SK-N-SH treated with all-trans-retinoic acid at 6 μM for 48 hours (cell line): ENCODE measurements at regions not wholly inside any gene's neighbourhood (a gene's known extent, or its start where the extent isn't known, plus 50 kb on each side); places are given as distances from the start of the nearest gene placed in this dataset.

Experiments
- PPARA ChIP-seq: fragments of 250-450 bp; sonication (Bioruptor Pico); IDR thresholded peaks from 2 replicates; pipeline ENCODE4 v1.5.0; 2020; ENCODE audit warnings: mild to moderate bottlenecking, borderline replicate concordance
- TCF4 ChIP-seq: fragments of 250-450 bp; sonication (Bioruptor Pico); IDR thresholded peaks from 2 replicates; pipeline ENCODE4 v1.8.0; 2021; ENCODE audit warnings: mild to moderate bottlenecking, moderate library complexity, borderline replicate concordance
- ZFP3 ChIP-seq: fragments of 250-450 bp; sonication (Bioruptor Pico); IDR thresholded peaks from 2 replicates; pipeline ENCODE4 v1.5.0; 2020; ENCODE audit warnings: mild to moderate bottlenecking, moderate library complexity
- ZFP30 ChIP-seq: fragments of 450-650 bp; formaldehyde crosslinking; IDR thresholded peaks from 2 replicates; pipeline ENCODE4 v1.5.0; 2022; ENCODE audit warnings: mild to moderate bottlenecking, moderate library complexity
- ZNF565 ChIP-seq: fragments of 450-650 bp; formaldehyde crosslinking; conservative IDR thresholded peaks from 2 replicates; pipeline ENCODE4 v1.5.0; 2020; ENCODE audit warnings: low read depth, mild to moderate bottlenecking, moderate library complexity
- TF ChIP-seq, protein P1 (sequence below): fragments of 250-450 bp; sonication (Bioruptor Pico); IDR thresholded peaks from 2 replicates; pipeline ENCODE4 v1.8.0; 2021; ENCODE audit warnings: low read depth, mild to moderate bottlenecking, moderate library complexity, borderline replicate concordance
- TF ChIP-seq, protein P2 (sequence below): fragments of 250-450 bp; sonication (Bioruptor Pico); IDR thresholded peaks from 2 replicates; pipeline ENCODE4 v1.5.0; 2020; ENCODE audit warnings: mild to moderate bottlenecking, moderate library complexity

DNA sequence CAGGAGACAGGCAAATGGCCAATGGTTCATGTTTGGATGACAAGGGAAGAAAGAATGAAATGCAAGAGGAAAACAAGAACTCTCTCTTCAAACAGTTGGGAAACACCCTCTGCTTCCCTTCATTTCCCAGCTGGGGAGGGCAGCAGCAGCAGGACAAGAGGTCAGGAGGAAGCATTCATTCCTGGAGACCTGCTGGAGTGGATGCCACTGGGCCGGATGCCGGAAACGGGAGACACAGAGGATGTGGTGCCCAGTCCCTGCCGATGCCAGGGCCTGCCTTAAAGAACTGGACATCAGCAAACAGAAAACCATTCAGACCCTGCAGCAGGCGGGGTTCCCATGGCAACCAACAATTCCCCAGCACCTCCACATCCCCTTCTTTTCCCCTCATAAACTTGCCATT lies 102.3 kb upstream of the ZNF648 start:
- TF ChIP-seq TCF4 (CRISPR knock-in tag) = no peak
- no peak for TF ChIP-seq ZFP30 (CRISPR knock-in tag)
- no peak for TF ChIP-seq PPARA (CRISPR knock-in tag)
- TF ChIP-seq, protein P1, sequence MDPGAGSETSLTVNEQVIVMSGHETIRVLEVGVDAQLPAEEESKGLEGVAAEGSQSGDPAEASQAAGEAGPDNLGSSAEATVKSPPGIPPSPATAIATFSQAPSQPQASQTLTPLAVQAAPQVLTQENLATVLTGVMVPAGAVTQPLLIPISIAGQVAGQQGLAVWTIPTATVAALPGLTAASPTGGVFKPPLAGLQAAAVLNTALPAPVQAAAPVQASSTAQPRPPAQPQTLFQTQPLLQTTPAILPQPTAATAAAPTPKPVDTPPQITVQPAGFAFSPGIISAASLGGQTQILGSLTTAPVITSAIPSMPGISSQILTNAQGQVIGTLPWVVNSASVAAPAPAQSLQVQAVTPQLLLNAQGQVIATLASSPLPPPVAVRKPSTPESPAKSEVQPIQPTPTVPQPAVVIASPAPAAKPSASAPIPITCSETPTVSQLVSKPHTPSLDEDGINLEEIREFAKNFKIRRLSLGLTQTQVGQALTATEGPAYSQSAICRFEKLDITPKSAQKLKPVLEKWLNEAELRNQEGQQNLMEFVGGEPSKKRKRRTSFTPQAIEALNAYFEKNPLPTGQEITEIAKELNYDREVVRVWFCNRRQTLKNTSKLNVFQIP (CRISPR knock-in tag) = no peak
- TF ChIP-seq ZNF565 (CRISPR knock-in tag) = no peak
- TF ChIP-seq, protein P2, sequence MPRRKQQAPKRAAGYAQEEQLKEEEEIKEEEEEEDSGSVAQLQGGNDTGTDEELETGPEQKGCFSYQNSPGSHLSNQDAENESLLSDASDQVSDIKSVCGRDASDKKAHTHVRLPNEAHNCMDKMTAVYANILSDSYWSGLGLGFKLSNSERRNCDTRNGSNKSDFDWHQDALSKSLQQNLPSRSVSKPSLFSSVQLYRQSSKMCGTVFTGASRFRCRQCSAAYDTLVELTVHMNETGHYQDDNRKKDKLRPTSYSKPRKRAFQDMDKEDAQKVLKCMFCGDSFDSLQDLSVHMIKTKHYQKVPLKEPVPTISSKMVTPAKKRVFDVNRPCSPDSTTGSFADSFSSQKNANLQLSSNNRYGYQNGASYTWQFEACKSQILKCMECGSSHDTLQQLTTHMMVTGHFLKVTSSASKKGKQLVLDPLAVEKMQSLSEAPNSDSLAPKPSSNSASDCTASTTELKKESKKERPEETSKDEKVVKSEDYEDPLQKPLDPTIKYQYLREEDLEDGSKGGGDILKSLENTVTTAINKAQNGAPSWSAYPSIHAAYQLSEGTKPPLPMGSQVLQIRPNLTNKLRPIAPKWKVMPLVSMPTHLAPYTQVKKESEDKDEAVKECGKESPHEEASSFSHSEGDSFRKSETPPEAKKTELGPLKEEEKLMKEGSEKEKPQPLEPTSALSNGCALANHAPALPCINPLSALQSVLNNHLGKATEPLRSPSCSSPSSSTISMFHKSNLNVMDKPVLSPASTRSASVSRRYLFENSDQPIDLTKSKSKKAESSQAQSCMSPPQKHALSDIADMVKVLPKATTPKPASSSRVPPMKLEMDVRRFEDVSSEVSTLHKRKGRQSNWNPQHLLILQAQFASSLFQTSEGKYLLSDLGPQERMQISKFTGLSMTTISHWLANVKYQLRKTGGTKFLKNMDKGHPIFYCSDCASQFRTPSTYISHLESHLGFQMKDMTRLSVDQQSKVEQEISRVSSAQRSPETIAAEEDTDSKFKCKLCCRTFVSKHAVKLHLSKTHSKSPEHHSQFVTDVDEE (CRISPR knock-in tag) = no peak
- TF ChIP-seq ZFP3 = no peak
